HG03558 (cell line): ENCODE measurements at regions not wholly inside any gene's neighbourhood (a gene's known extent, or its start where the extent isn't known, plus 50 kb on each side); places are given as distances from the start of the nearest gene placed in this dataset.
"Not testable (repeated sequence)": the region's sequence is repeated elsewhere in the genome, so short reads cannot be mapped to it uniquely, and the experiment has no call there.

Experiments used
- ATAC-seq: cut with Tn5 transposase; IDR thresholded peaks from one replicate; pipeline ENCODE4 v1.9.1; 2021; ENCODE audit warnings: moderate number of reproducible peaks; ENCODE audit not compliant: unreplicated experiment; ENCODE audit errors: extremely low read depth

DNA sequence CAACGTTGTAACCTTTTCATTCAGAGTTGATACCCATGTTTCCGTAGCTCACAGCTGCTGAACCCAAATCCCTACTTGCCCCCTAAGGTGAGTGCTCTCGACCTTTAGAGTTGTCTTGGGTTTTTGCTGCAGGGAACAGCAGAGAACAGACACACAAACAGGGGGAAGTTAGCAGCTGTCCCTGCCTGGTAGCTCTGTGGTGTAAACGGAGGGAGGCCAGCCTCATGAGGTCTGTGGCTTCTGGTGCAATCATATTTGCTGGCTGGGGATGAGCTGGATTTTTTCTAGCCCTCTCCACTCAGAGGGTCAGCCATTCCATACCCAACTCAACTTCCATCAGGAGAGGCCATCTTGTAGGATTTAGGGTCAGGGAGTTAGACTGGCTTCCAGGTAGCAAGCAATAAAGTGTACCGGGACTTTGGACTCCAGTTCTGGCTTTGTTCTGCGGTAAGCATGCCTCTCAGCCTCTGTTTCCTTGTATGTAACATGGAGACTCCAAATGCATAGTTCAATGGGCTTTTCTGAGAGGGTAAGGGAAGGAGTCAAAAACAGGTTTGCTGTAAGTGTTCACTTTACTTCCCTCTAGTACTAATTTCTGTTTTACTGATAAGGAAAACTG is 218.9 kb downstream of the MID1IP1 start:
- no peak for ATAC-seq

DNA sequence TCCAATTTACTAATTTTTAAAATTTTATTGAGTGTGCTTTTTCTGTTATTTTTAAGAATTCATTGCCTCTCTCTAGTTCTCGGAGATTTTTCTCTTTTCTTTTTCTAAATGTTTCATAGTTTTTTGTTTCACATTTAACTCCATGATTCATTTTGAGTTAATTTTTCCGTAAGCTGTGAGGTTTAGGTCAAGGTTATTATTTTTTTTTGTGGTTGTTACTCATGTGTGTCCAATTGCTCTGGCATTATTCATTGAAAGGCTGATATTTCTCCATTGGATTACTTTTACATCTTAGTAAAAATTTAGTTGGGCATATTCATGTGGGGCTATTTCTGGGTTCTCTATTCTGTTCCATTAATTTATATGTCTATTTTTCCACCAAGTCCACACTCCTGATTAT is 220.8 kb downstream of the MID1IP1 start:
- ATAC-seq: no peak

DNA sequence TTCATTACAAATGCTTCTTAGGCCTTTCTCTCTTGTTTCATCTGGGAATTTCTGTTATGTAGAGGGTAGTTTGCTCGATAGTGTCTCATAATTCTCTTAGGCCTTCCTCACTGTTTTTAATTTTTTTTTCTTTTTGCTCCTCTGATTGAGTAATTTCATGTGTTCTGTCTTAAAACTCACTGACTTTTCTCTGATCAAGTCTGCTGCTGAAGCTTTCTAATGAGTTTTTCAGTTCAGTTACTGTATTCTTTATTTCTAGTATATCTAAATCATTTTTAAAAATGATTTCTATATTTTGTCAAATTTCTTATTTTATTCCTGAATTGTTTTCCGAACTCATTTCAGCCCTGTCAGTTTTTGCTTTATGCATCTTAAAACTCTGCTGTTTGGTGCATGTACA is 228.0 kb downstream of the MID1IP1 start:
- ATAC-seq: no peak

DNA sequence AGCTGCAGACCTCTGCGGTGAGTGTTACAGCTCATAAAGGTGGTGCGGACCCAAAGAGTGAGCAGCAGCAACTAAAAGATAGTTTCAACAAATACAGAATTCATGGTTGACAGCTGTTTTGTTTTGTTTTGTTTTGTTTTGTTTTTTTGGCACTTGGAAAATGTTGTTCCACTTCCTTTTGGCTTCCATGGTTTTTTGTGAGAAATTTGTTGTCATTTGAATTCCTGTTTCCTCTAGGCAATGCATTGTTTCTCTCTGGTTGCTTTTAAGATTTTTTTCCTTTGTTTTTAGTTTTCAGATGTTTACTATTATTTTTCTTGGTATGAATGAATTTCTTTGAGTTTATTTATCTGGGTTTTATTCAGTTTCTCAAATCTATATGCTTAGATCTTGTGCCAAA is 229.4 kb downstream of the MID1IP1 start:
- no peak for ATAC-seq

GRCh38 chrX:39039890-39040289 is 238.6 kb downstream of the MID1IP1 start:
- no peak for ATAC-seq

DNA sequence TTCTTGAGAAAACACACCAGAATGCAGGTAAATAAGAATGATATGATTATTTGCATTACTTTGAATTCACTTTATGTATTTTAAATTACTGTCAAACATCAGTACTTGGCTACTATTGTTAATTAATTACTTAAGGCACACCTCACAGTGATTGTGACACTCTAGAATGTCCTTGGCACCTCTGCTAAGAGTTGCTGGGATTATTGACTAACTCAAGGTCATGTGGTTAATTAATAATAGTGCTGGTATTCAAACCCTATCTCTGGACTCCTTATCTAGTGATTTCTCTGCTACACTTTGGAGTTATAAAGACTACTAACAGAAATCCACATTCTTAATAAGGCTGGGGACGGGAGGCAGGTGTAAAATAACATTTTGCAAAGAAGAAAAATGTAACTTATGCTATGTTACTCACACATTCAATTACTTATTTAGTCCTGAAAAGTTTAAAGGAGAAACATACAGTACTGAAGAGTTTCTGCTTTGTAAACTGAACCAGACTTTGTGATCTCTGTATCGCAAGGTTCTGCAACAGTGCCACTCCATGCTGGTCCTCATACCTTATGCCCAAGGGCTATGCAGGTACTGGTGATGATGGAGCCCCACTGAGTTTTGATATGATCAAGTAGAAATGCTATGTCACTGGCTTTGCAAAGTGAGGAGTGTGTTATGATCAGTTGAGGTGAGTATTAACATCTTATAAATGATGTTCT is 242.7 kb downstream of the MID1IP1 start:
- ATAC-seq: no peak

- ATAC-seq: no peak
These were observed 245.9 kb downstream of the MID1IP1 start for GRCh38 chrX:39047174-39047573.

- no peak for ATAC-seq
These were observed 248.7 kb downstream of the MID1IP1 start for GRCh38 chrX:39049975-39050374.

- ATAC-seq: no peak
These were observed 249.2 kb downstream of the MID1IP1 start for GRCh38 chrX:39050427-39050826.

DNA sequence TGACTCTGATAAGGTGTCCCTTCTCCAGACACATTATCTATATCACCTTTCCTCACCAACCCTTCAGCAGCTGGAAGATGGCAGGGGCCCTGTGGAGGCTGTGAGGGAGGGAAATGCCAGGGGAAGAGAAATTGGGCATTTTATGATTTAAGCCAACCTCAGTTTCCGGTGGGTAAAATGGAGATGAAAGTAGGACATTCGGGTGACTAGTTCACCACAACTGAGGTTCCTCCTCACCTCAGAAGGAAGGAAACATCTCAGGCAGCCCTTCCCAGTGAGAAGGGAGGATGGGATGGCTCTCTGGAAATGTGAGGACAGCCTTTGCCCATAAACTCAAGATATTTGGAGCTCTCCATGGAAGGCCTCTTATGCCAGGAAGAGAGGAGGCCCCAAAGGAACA is 251.5 kb downstream of the MID1IP1 start:
- ATAC-seq: no peak

DNA sequence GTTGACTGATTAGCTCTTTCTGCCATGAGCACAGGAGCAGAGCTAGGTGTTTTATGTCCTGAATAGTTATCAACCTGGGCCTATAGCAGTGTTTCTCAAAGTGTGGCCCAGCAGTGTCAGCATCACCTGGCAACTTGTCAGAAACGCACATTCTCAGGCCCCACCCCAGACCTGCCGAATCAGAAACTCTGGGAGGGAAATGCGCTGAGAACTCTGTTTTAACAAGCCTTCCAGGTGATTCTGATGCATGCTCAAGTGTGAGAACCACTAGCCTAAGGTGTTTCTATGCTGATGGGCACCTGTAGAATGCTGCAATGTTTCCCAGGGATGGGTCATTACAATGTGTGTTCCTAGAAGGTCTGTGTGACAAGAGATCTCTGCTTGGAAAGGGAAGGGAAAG is 257.5 kb downstream of the MID1IP1 start:
- no peak for ATAC-seq

DNA sequence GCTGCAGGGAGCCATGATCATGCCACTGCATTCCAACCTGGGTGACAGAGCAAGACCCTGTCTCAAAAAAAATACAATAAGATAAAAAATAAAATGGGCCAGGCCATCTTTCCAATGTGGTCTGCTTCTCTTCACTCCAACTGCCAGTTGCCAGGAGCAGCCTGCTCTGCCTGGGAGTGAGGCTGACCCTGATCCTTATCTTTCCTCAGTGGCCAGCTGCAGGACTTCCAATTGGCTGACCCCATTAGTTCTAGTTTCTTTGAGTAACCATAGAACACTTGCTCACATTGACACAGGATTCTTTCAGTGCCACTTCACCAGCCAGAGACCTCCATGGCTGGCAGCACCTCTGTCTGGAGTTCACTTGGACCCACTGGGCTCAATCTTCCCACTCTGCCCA is 258.6 kb downstream of the MID1IP1 start:
- ATAC-seq: no peak

DNA sequence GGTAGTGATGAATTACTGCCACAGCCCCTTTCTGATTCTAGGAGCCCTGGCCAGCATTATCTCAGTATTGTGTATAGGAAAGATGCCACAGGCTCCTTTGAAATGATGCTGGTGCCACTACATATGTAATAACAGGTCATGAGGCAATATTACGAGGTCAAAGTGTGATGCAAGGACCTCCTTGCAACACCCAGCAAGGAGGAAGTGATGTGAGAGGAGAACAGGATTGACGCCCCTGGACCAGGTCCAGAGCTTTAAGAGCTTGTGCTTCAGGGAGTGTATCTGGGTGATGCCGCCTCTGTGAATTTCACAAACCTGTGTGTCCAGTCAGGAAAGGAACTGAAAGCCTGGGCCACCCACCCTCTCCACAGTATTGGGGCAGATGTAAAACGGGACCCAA is 261.8 kb downstream of the MID1IP1 start:
- ATAC-seq: no peak

GRCh38 chrX:39063702-39064101 is 262.4 kb downstream of the MID1IP1 start:
- ATAC-seq: no peak

DNA sequence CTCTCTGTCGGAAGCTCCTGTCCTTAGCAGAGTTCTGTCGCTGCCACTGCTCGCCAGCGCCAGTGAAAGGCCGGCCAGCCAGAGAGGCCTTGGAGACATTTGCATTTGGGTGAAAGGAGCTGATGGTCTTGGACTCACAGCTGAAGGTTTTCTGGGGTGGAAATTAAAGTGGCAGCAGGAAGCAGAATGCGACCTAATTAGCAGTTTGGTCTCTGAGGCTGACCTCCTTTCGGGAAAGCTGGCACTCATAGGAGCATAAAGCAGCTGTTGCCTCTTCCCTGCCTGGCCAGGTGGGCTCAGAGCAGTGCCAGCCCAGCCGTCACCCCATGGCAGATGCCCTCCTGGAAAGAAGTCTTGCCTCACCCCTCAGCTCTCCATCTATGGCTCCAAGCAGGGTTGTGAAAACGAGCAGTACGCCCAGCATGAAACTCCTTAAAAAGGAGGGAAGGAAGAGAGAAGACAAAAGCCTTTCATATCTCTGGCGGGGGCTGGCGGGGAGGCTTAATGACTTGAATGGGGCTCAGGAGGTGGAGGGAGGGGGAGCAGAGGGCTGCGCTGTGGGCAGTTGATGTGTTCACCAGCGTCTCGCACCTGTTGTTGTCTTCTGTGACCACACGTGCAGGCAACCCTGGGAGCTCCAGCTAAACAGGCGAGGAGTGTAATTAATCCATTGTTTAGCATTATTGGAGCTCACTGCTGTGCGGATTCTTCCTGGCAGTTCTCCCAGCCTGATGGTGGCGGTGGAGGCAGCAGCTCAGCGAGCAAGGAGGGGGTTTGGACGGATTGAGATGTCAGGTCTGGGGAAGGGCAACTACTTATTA is 264.0 kb downstream of the MID1IP1 start:
- no peak for ATAC-seq

DNA sequence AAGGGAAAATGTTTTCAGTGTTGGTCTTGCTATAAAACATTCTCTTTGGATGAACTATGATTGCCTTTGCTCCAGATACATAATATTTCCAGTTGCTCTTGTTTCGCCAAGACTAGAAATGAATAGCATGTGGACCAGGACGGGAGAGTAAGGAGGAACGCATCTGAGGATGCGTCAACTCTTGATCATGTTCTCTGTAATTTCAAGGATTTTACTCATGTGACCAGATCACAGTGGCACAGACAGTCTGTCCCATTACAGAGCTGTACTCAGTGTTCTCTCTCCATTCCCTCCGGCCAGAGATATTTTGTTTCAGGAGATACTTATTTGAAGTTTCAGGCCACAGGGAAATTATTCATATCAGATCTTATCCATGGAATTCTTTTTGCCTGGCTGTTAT is 266.6 kb downstream of the MID1IP1 start:
- ATAC-seq: no peak

DNA sequence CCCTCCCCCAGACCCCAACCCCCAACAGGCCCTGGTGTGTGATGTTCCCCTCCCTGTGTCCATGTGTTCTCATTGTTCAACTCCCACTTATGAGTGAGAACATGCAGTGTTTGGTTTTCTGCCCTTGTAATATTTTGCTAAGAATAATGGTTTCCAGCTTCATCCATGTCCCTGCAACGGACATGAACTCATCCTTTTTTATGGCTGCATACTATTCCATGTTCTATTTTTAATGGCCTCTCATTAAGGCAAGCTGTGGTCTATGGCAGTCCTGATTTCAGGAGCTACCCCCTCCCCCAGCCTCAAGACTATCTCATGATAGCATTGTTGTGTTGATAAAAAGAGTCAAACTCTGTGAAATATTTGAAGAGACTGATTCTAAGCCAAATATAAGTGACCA is 267.4 kb downstream of the MID1IP1 start:
- ATAC-seq: not testable (repeated sequence)

- ATAC-seq: no peak
These were observed 268.8 kb downstream of the MID1IP1 start for GRCh38 chrX:39070009-39070408.

GRCh38 chrX:39073131-39073530 is 271.9 kb downstream of the MID1IP1 start:
- no peak for ATAC-seq

GRCh38 chrX:39096599-39096998 is 295.3 kb downstream of the MID1IP1 start:
- no peak for ATAC-seq

GRCh38 chrX:39104745-39105144 is 303.5 kb downstream of the MID1IP1 start:
- ATAC-seq: no peak
